ENCODE measurements at regions not wholly inside any gene's neighbourhood (a gene's known extent, or its start where the extent isn't known, plus 50 kb on each side); places are given as distances from the start of the nearest gene placed in this dataset.

DNA sequence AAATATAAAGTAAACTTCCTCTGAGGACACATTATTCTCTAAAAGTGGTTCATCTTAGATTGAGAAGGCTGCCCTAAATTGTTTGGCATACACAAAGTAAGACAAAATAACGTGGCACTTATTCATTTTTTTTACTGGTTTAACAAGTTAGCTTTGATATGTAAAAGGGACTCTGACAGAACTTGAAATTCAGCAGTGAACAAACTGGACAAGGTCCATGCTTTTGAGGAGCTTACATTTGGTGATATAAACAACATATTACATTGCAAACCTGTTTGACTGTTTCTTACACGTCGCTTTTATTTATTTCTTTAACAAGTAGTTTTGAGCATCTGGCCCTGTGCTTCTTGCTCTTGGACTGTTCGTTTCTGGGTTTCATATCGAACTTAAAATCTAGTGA lies 253.1 kb upstream of the POM121L12 start:
- no peaks in the 10 kb centered on the region for H3K79me1 ChIP-seq (ENCODE audit: low read depth in 1 of 2, low read length in 2 of 2)
- H2AFZ ChIP-seq (replicated peaks; ENCODE audit: low read length, poor library complexity), result no peak overlapping the region
- H4K8ac ChIP-seq (ENCODE audit: low read depth in 2 of 2, low read length in 2 of 2), result no peak overlapping the region
- H3K4me2 ChIP-seq (ENCODE audit: low read depth, low read length), result no peak overlapping the region
- no peak overlapping the region for H3K4me3 ChIP-seq (ENCODE audit: insufficient read depth, low read depth, low read length)
- peaks cover 9% of the 10 kb centered on the region for H3K9me3 ChIP-seq (ENCODE audit: control insufficient read depth, insufficient read depth, low read length)
- intact Hi-C loops (cut with micrococcal nuclease) (no loop called here), in situ Hi-C loops (cut with MboI; ENCODE audit: low sequenced_read_pairs) (no loop called here), dilution Hi-C loops (cut with HindIII; ENCODE audit: low sequenced_read_pairs, unreplicated experiment) (no loop called here)
- H3K18ac ChIP-seq (ENCODE audit: low read depth, low read length), result no peak overlapping the region
- H3K27me3 ChIP-seq (ENCODE audit: control insufficient read depth, insufficient read depth, low read length), result no peaks in the 10 kb centered on the region
- TF ChIP-seq NFE2L2 (IDR thresholded peaks at IDR 0.05; ENCODE audit: low read depth, low read length) (no peak), RFX5 (IDR thresholded peaks at IDR 0.05; ENCODE audit: low read depth, low read length) (no peak), BHLHE40 (IDR thresholded peaks at IDR 0.05; ENCODE audit: low read depth, low read length) (no peak), SMC3 (IDR thresholded peaks at IDR 0.05; ENCODE audit: low read depth, low read length) (no peak), POLR2A (IDR thresholded peaks at IDR 0.05; ENCODE audit: low read depth, low read length) (no peak), RCOR1 (IDR thresholded peaks at IDR 0.05; ENCODE audit: insufficient replicate concordance, low read length) (no peak), CEBPB (IDR thresholded peaks at IDR 0.05; ENCODE audit: low read depth, low read length) (no peak), MAZ (IDR thresholded peaks at IDR 0.05; ENCODE audit: borderline replicate concordance, low read depth, low read length) (no peak), CTCF (conservative IDR thresholded peaks at IDR 0.05; ENCODE audit: low read depth, low read length) (no peak), RAD21 (IDR thresholded peaks at IDR 0.05; ENCODE audit: low read length) (no peak), MAFK (IDR thresholded peaks at IDR 0.05; ENCODE audit: low read depth, low read length) (no peak)
- H3K56ac ChIP-seq (ENCODE audit: extremely low read depth, insufficient read depth, low read length), result no peak overlapping the region
- no peaks in the 10 kb centered on the region for H3K4me1 ChIP-seq (ENCODE audit: control insufficient read depth, insufficient read depth, low read length)
- no peak overlapping the region for H3K14ac ChIP-seq (replicated peaks; ENCODE audit: low read depth, low read length)
- no peaks in the 10 kb centered on the region for H4K20me1 ChIP-seq (ENCODE audit: insufficient read depth, low read length)
- no peak overlapping the region for H2BK15ac ChIP-seq (ENCODE audit: low read depth, low read length)
- no peak overlapping the region for H2AK5ac ChIP-seq (ENCODE audit: low read depth, low read length)
- POLR2A ChIA-PET (ENCODE audit: unreplicated experiment), result interaction anchor here (0.6 kb wide), 1 partner anchor 1849 kb away, joined by 3 read pairs; no protein-coding TSS in a partner anchor
- H3K9me1 ChIP-seq (ENCODE audit: insufficient read depth, low read length), result no peaks in the 10 kb centered on the region
- H2AK9ac ChIP-seq (replicated peaks; ENCODE audit: low read depth, low read length, poor library complexity), result no peak overlapping the region
- H2BK20ac ChIP-seq (ENCODE audit: low read depth, low read length), result no peak overlapping the region
- BruUV-seq (replicated peaks), result no TSS peak
- no peak overlapping the region for H4K91ac ChIP-seq (ENCODE audit: insufficient read depth, low read depth, low read length)
- DNase-seq (no peak), ATAC-seq (ENCODE audit: low read depth) (no peak)
- no peak overlapping the region for H3K9ac ChIP-seq (ENCODE audit: low read depth, low read length)
- H2BK120ac ChIP-seq (ENCODE audit: low read depth, low read length), result no peak overlapping the region
- no peak overlapping the region for H3K23ac ChIP-seq (ENCODE audit: low read depth, low read length)
- no peak overlapping the region for H2BK5ac ChIP-seq (ENCODE audit: low read depth, low read length, poor library complexity, severe bottlenecking)
- H4K5ac ChIP-seq (ENCODE audit: low read depth, low read length), result no peak overlapping the region
- no CpG with 5 or more reads among the region's 5 CpGs for WGBS, 2 experiments (ENCODE audit: extremely low coverage in 2 of 2, insufficient read length in 1 of 2)
- H3K36me3 ChIP-seq (ENCODE audit: control insufficient read depth, insufficient read depth, low read length), result no peaks in the 10 kb centered on the region
- CTCF ChIA-PET, result no interaction called here
- H3K27ac ChIP-seq (ENCODE audit: insufficient read depth, low read length), result no peak overlapping the region
- no peak overlapping the region for H3K4ac ChIP-seq (ENCODE audit: low read depth, low read length)
